Activated naive CD4-positive, alpha-beta T cell treated with anti-CD3 and anti-CD28 coated beads for 36 hours (primary cell): ENCODE measurements at regions not wholly inside any gene's neighbourhood (a gene's known extent, or its start where the extent isn't known, plus 50 kb on each side); places are given as distances from the start of the nearest gene placed in this dataset.

Experiments
- CTCF ChIA-PET: fragments of 350-600 bp; sonication (Branson Sonifier 250); formaldehyde crosslinking; loops from one replicate; lab custom pipeline; 2021; ENCODE audit warnings: antibody characterized with exemption; lab: Charles Lee
- DNase-seq: peaks from one replicate; pipeline ENCODE4 v3.0.0-alpha.2; 2020
- H3K27ac Mint-ChIP-seq: one replicate; pipeline ENCODE4 v1.8.0; 2021; ENCODE audit warnings: mild to moderate bottlenecking, mixed read lengths
- H3K27me3 Mint-ChIP-seq: one replicate; pipeline ENCODE4 v1.8.0; 2021; ENCODE audit warnings: low read depth, mixed read lengths
- H3K36me3 Mint-ChIP-seq: one replicate; pipeline ENCODE4 v1.8.0; 2021; ENCODE audit warnings: low read depth, mixed read lengths
- H3K4me1 Mint-ChIP-seq: one replicate; pipeline ENCODE4 v1.8.0; 2021; ENCODE audit warnings: low read depth, mixed read lengths
- H3K4me3 Mint-ChIP-seq: one replicate; pipeline ENCODE4 v1.8.0; 2021; ENCODE audit warnings: mild to moderate bottlenecking, moderate library complexity, mixed read lengths
- H3K9me3 Mint-ChIP-seq: one replicate; pipeline ENCODE4 v1.8.0; 2021; ENCODE audit warnings: mixed read lengths
- intact Hi-C: fragments of 100-400 bp; cut with micrococcal nuclease; formaldehyde crosslinking; loops from one replicate; pipeline ENCODE4 v1.15.1; 2023

GRCh38 chr14:58826845-58827686 is 189.3 kb downstream of the DACT1 start:
- no peak for DNase-seq
- intact Hi-C loops, result loop anchor here (1.0 to 5.0 kb wide), 2 partner anchors 185 to 326 kb away; no protein-coding TSS in a partner anchor
- H3K4me3 Mint-ChIP-seq, result no peak overlapping the region
- H3K36me3 Mint-ChIP-seq, result no peaks in the 10 kb centered on the region
- peaks cover 2% of the 10 kb centered on the region for H3K27me3 Mint-ChIP-seq
- H3K9me3 Mint-ChIP-seq, result peaks cover 2% of the 10 kb centered on the region
- CTCF ChIA-PET, result interaction anchor here (0.6 to 3.2 kb wide), 11 partner anchors 10 to 365 kb away, joined by 3 to 17 read pairs (median 4); no protein-coding TSS in a partner anchor
- H3K27ac Mint-ChIP-seq, result no peak overlapping the region
- H3K4me1 Mint-ChIP-seq, result no peaks in the 10 kb centered on the region

DNA sequence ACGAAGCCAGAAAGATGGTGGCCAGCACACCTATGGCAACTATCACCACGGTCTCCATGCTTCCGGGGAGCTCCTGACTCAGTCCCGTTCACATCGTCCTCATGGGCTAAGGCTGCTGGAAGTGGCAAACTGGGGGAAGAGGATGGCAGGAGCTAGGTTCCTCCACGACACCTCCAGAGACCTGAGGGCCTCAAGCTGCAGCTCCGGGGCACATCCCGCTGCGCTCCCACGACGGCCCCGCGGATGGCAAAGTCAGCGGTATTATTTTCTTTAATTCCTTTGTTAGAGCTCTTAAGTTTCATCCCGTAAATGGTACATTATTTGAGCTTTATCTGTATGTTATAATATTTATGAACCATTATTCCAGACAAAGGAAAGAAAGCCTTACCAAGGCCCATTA is 190.5 kb downstream of the DACT1 start:
- CTCF ChIA-PET, result interaction anchor here (0.5 to 3.2 kb wide), 5 partner anchors 35 to 328 kb away, joined by 3 to 17 read pairs (median 4); no protein-coding TSS in a partner anchor
- Mint-ChIP-seq H3K4me1 (no peaks in the 10 kb centered on the region), H3K36me3 (no peaks in the 10 kb centered on the region), H3K27me3 (peaks cover 2% of the 10 kb centered on the region), H3K4me3 (no peak overlapping the region), H3K9me3 (peaks cover 2% of the 10 kb centered on the region), H3K27ac (no peak overlapping the region)
- no peak for DNase-seq
- intact Hi-C loops, result loop anchor here (5.0 kb wide), 1 partner anchor 186 kb away; no protein-coding TSS in a partner anchor

DNA sequence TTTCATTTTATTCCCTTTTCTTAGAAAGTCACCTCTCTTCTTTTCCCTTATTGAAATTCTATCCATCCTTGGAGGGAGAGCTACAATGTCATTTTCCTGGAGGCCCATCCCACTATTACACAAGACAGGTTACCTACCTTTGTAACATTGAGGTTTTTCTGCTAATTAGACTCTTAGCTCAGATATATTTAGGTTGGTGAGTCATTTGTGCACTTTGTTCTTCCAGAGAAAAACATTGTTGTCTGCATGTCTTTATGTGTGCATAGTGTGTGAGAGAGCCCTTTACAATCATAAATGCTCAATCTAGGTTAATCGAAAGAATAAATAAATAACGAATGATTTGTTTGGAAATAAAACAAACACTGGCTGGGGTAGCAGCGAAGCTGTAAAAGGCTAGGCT is 191.8 kb downstream of the DACT1 start:
- no peaks in the 10 kb centered on the region for H3K36me3 Mint-ChIP-seq
- CTCF ChIA-PET, result no interaction called here
- H3K27me3 Mint-ChIP-seq, result peaks cover 2% of the 10 kb centered on the region
- H3K4me3 Mint-ChIP-seq, result no peak overlapping the region
- no peak for DNase-seq
- intact Hi-C loops, result loop anchor here (5.0 kb wide), 1 partner anchor 187 kb away; no protein-coding TSS in a partner anchor
- no peak overlapping the region for H3K27ac Mint-ChIP-seq
- peaks cover 2% of the 10 kb centered on the region for H3K9me3 Mint-ChIP-seq
- no peaks in the 10 kb centered on the region for H3K4me1 Mint-ChIP-seq

- CTCF ChIA-PET, result no interaction called here
- H3K27me3 Mint-ChIP-seq, result peaks cover 2% of the 10 kb centered on the region
- intact Hi-C loops, result no loop called here
- DNase-seq, result no peak
- H3K9me3 Mint-ChIP-seq, result peaks cover 2% of the 10 kb centered on the region
- no peak overlapping the region for H3K27ac Mint-ChIP-seq
- no peak overlapping the region for H3K4me3 Mint-ChIP-seq
- no peaks in the 10 kb centered on the region for H3K4me1 Mint-ChIP-seq
- no peaks in the 10 kb centered on the region for H3K36me3 Mint-ChIP-seq
These were observed 192.4 kb downstream of the DACT1 start for GRCh38 chr14:58830121-58830520.

- Mint-ChIP-seq H3K27ac (no peak overlapping the region), H3K36me3 (no peaks in the 10 kb centered on the region), H3K27me3 (peaks cover 2% of the 10 kb centered on the region), H3K9me3 (peaks cover 2% of the 10 kb centered on the region), H3K4me3 (no peak overlapping the region), H3K4me1 (no peaks in the 10 kb centered on the region)
- DNase-seq, result no peak
- CTCF ChIA-PET, result interaction anchor here (0.6 kb wide), 1 partner anchor 25 kb away, joined by 3 read pairs; no protein-coding TSS in a partner anchor
- intact Hi-C loops, result no loop called here
These were observed 194.3 kb downstream of the DACT1 start for GRCh38 chr14:58832095-58832521.

GRCh38 chr14:58833634-58834378 is 196.0 kb downstream of the DACT1 start:
- intact Hi-C loops, result no loop called here
- H3K27me3 Mint-ChIP-seq, result peaks cover 2% of the 10 kb centered on the region
- H3K36me3 Mint-ChIP-seq, result no peaks in the 10 kb centered on the region
- H3K4me3 Mint-ChIP-seq, result no peak overlapping the region
- DNase-seq, result no peak
- no peaks in the 10 kb centered on the region for H3K9me3 Mint-ChIP-seq
- no peak overlapping the region for H3K27ac Mint-ChIP-seq
- H3K4me1 Mint-ChIP-seq, result no peaks in the 10 kb centered on the region
- CTCF ChIA-PET, result no interaction called here

DNA sequence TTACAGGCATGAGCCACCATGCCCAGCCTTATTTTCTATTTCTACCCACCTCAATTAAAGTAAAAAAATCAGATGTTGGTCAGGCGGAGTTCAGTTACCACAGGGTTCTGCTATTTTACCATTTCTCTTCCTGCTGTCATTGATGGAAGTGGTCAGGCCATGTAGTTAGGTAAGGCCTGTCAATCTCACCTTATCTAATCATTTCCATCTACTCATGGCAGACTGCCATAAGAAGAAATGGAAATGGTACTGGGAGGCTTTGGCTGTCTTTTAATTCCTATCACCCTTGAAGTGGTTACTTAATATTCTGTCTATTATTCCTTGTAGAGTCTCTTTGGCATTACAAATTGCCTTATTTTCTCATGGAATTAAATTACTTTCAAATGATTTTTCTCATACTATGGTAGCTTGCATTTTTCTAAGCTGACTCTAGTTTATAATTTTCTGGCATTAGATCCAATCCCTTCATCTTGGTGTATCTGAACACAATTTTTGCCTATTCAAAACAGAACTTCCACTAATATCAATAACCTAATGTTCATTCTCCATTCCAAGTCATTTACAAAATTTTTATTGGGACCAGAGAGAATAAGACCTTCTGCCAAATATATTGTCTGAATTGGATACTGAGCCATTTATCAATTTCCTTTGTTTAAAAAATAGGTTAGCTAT is 198.7 kb downstream of the DACT1 start:
- DNase-seq, result no peak
- Mint-ChIP-seq H3K27ac (no peak overlapping the region), H3K36me3 (no peaks in the 10 kb centered on the region), H3K4me3 (no peak overlapping the region), H3K9me3 (no peaks in the 10 kb centered on the region), H3K27me3 (peaks cover 2% of the 10 kb centered on the region), H3K4me1 (no peaks in the 10 kb centered on the region)
- CTCF ChIA-PET, result interaction anchor here (1.4 kb wide), 1 partner anchor 9 kb away, joined by 5 read pairs; no protein-coding TSS in a partner anchor
- intact Hi-C loops, result no loop called here

GRCh38 chr14:58839233-58839632 is 201.5 kb downstream of the DACT1 start:
- H3K36me3 Mint-ChIP-seq, result no peaks in the 10 kb centered on the region
- DNase-seq, result no peak
- no peak overlapping the region for H3K27ac Mint-ChIP-seq
- no peak overlapping the region for H3K4me3 Mint-ChIP-seq
- H3K9me3 Mint-ChIP-seq, result no peaks in the 10 kb centered on the region
- CTCF ChIA-PET, result no interaction called here
- no peaks in the 10 kb centered on the region for H3K4me1 Mint-ChIP-seq
- no peaks in the 10 kb centered on the region for H3K27me3 Mint-ChIP-seq
- intact Hi-C loops, result no loop called here

GRCh38 chr14:58844544-58844943 is 206.8 kb downstream of the DACT1 start:
- CTCF ChIA-PET, result no interaction called here
- intact Hi-C loops, result no loop called here
- Mint-ChIP-seq H3K27ac (no peak overlapping the region), H3K27me3 (no peaks in the 10 kb centered on the region), H3K9me3 (no peaks in the 10 kb centered on the region), H3K4me1 (no peaks in the 10 kb centered on the region), H3K36me3 (no peaks in the 10 kb centered on the region), H3K4me3 (no peak overlapping the region)
- no peak for DNase-seq

DNA sequence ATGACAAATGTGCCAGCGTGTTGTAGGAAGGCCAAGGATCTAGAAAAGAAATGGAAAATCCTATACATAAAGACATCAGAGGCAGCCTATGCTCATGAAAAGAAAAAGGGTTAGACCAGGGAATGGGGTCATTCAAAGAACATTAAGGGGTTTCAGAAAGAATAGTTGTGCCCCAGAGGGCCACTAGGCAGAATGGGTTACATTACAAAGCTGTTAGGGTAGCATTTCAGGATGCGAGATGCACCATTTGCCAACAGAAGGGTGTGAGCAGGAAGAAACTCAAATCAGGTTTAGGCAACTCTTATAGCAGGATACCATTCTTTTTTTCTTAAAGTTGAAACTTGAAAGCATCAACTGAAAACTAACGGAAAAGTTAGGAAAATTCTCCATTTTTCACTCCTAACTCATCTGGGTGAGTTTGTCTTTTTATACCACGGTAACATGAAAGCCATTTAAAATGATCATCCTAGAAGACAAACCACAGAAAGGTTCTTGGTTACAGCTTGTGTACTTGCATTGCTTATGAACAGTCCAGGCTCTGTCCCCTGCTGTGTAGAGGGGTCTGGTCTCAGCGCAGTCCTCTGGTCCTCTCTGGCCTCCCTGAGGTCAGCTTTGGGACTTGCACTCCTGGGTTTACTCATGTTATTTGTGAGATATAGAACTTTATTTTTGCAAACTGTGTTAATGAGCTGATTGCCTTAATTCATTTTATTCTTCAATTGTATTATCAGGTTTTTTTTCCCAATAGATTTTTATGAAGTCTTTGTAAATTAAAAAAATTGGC is 209.1 kb downstream of the DACT1 start:
- CTCF ChIA-PET, result interaction anchor here (0.6 to 0.8 kb wide), 2 partner anchors 20 to 730 kb away, joined by 3 read pairs; no protein-coding TSS in a partner anchor
- Mint-ChIP-seq H3K36me3 (no peaks in the 10 kb centered on the region), H3K9me3 (no peaks in the 10 kb centered on the region), H3K27ac (no peak overlapping the region), H3K27me3 (no peaks in the 10 kb centered on the region), H3K4me3 (no peak overlapping the region), H3K4me1 (no peaks in the 10 kb centered on the region)
- intact Hi-C loops, result no loop called here
- no peak for DNase-seq

DNA sequence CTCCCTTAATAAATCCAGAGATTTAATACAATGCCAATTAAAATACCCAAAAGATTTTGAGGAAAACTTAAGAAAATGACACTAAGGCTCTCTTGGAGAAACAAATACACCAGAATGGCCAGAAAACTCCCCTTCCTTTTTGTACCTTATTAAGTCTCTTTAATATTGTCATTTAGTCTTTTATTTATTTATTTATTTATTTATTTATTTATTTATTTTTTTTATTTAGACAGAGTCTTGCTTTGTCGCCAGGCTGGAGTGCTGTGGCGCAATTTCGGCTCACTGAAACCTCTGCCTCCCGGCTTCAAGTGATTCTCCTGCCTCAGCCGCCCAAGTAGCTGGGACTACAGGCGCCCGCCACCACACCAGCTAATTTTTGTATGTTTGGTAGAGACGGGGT is 210.6 kb downstream of the DACT1 start:
- H3K4me1 Mint-ChIP-seq, result no peaks in the 10 kb centered on the region
- CTCF ChIA-PET, result interaction anchor here (0.7 kb wide), 1 partner anchor 34 kb away, joined by 5 read pairs; no protein-coding TSS in a partner anchor

More for the DNA sequence above, 210.6 kb downstream of the DACT1 start:
- H3K9me3 Mint-ChIP-seq, result no peaks in the 10 kb centered on the region
- H3K4me3 Mint-ChIP-seq, result no peak overlapping the region
- no peak for DNase-seq
- intact Hi-C loops, result no loop called here
- H3K27ac Mint-ChIP-seq, result no peak overlapping the region
- no peaks in the 10 kb centered on the region for H3K36me3 Mint-ChIP-seq
- H3K27me3 Mint-ChIP-seq, result no peaks in the 10 kb centered on the region
